ENCODE measurements at regions not wholly inside any gene's neighbourhood (a gene's known extent, or its start where the extent isn't known, plus 50 kb on each side); places are given as distances from the start of the nearest gene placed in this dataset.
"Not testable (repeated sequence)": the region's sequence is repeated elsewhere in the genome, so short reads cannot be mapped to it uniquely, and the experiment has no call there.

GRCh38 chr5:125912028-125912427 lies 511.2 kb upstream of the GRAMD2B start:
- no peak for DNase-seq (ENCODE audit: low read depth in 3 of 3)

- no peak for DNase-seq (ENCODE audit: low read depth in 3 of 3)
These were observed 510.0 kb upstream of the GRAMD2B start for GRCh38 chr5:125913200-125913599.

GRCh38 chr5:125914471-125914870 lies 508.7 kb upstream of the GRAMD2B start:
- no peak for DNase-seq (ENCODE audit: low read depth in 3 of 3)

DNA sequence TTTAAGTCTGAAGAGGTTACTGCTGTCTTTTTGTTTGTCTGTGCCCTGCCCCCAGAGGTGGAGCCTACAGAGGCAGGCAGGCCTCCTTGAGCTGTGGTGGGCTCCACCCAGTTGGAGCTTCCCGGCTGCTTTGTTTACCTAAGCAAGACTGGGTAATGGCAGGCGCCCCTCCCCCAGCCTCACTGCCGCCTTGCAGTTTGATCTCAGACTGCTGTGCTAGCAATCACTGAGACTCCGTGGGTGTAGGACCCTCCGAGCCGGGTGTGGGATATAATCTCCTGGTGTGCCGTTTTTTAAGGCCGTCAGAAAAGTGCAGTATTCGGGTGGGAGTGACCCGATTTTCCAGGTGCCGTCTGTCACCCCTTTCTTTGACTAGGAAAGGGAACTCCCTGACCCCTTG lies 499.3 kb upstream of the GRAMD2B start:
- not testable (repeated sequence) for DNase-seq (ENCODE audit: low read depth in 3 of 3)

DNA sequence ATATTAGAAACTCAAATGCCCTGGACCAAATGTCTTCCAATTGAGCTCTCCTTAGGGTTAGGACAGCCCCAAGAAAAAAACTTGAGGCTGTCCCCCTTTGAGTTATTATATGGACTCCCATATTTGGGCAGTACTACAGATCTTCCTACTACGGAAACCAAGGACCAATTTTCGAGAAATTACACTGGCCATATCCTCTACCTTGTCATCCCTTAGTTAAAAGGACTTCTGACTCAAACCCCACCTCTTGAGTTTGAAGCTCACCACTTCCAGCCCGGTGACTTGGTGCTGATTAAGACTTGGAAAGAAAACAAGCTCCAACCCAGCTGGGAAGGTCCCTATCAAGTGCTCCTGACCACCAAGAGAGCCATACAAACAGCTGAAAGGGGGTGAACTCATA lies 497.0 kb upstream of the GRAMD2B start:
- no peak for DNase-seq (ENCODE audit: low read depth in 3 of 3)

DNA sequence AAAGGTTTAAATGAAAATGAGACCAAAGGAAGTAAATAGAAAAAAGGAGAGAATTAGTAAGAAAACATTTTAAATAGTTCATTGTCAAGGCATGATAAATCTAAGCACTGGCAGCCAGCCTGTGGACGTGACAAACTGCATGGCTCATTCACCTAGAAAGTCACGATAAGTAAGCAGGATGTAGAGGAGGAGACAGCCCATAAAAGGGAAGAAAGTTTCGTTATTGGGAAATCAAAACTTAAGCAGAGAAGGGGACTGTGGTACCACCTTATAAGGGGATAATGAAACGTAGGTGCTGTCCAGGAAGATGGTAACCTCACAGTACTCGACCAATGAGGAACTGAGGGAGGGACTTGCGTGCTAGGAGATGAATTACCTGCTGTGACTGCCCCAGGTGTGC lies 494.5 kb upstream of the GRAMD2B start:
- no peak for DNase-seq (ENCODE audit: low read depth in 3 of 3)

DNA sequence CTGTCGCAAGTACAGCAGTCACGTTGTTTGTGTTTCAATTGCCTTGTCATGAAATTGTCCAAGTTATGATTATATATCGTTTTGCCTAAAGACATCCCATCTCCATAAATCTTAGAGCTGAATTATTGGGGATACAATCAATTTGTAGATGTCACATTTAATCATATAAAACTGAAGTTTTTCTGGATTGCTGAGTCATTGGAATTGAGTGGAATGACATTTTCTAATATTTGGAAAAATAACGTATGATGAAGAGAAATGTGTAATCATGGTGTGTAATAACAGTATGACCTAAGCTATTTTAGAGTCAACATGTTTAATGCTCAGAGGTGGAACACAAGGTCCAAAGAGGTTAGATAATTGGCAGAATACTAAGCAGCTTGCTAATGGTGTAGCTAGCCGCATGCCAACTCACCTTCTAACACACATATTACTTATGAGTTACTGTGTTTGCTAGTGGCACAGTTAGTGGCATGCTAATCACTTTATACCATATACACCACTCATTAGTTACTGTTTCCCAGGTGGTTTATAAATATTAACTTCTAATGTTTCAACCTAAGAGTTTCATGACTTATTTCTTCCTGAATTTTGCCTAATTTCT lies 473.1 kb upstream of the GRAMD2B start:
- no peak for DNase-seq (ENCODE audit: low read depth in 3 of 3)

DNA sequence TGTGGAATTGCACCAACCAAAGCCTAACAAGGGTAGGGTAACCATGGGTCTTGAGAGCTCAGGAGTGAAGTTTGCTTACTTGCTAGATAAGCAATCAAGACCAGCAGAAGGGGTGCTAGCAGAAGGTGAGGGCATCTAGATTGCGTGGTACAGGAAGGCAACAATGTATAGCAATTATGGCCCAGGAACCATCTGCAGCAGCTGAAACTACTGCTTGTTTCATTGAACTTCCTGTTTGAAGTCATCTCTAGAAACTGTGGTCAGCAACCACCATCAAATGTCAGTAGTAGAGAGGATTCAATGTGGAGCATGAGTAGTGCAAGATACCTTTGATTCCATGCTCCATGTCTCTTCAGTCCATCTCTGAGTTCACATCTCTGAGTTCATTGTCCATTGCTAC lies 462.1 kb upstream of the GRAMD2B start:
- no peak for DNase-seq (ENCODE audit: low read depth in 3 of 3)

DNA sequence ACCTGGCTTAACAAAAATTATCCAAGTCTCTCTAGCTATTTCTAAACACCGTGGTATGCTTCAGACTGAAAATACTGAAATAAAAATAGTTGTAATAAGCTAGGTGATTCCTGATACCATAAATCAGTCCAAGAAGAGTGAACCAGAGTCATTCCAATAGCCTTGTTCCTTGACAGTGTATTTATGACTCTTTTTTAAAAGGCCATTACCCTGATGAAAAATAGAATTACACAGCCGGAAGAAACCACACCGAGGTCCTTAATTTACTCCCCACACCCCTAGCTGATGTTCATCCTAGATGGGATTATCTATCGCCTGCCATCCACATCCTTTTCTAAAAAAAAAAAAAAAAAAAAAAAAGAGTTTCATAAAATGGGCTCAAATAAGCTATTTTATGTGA lies 457.6 kb upstream of the GRAMD2B start:
- no peak for DNase-seq (ENCODE audit: low read depth in 3 of 3)

GRCh38 chr5:125967576-125967975 lies 455.6 kb upstream of the GRAMD2B start:
- DNase-seq (ENCODE audit: low read depth in 3 of 3) = no peak

- DNase-seq (ENCODE audit: low read depth in 3 of 3) = no peak
These were observed 454.0 kb upstream of the GRAMD2B start for GRCh38 chr5:125969011-125969813.

DNA sequence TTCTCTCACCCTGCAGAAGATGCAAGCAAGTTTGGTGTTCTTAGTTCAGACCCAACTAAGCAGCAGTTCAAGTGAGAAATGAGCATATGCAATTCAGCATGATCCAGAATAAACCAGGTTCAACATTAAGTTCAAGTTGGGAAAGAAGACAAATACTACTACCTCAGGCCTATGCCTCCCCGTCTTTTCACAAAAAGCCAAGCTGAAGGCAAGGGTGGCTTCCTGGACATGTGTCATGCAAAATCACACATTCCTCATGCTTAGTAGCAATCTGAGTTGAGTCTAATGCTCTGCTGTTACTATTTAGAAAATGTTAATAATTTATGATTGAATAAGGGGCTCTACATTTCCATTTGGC lies 453.4 kb upstream of the GRAMD2B start:
- DNase-seq (ENCODE audit: low read depth in 3 of 3) = no peak

- DNase-seq (ENCODE audit: low read depth in 3 of 3) = no peak
These were observed 452.4 kb upstream of the GRAMD2B start for GRCh38 chr5:125970631-125971307.

DNA sequence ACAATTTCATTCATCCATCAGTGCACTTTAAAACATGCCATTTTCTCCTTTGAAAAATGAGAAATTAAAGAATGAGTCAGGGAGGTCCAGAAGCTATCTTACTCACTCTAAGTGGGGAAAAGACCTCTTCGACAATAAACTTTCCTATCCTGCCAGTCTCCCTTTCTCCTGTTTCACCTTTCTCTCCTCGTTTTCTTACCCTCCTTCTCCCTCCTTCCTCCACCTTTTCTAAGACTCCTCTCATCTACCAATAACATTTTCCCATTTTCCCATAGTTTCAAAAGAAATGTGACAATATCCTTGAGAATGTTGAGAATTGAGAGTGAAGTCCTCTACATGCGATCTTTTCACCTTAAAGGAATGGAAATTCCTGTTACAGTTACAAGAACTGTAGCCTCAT lies 450.5 kb upstream of the GRAMD2B start:
- DNase-seq (ENCODE audit: low read depth in 3 of 3) = no peak

GRCh38 chr5:125974679-125975078 lies 448.5 kb upstream of the GRAMD2B start:
- no peak for DNase-seq (ENCODE audit: low read depth in 3 of 3)

GRCh38 chr5:125976421-125977000 lies 446.7 kb upstream of the GRAMD2B start:
- no peak for DNase-seq (ENCODE audit: low read depth in 3 of 3)

DNA sequence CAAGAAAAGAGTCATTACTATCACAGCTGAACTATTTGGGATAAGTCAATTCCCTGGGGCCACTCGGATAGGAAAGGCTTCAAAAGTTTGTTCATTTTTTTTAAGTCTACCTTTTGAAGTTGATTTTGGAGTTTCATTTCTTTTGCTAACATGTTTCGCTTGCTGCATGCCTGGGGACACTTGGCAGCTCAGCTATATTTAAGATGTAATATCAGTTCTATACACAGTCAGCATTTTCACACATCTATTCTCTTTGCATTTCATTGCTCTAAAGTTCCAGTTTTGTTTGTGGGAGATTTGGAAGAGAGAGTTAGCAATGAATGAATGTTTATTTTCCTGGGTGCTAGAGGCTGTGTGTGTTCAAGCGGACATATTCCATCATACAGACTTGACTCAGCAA lies 445.2 kb upstream of the GRAMD2B start:
- no peak for DNase-seq (ENCODE audit: low read depth in 3 of 3)

DNA sequence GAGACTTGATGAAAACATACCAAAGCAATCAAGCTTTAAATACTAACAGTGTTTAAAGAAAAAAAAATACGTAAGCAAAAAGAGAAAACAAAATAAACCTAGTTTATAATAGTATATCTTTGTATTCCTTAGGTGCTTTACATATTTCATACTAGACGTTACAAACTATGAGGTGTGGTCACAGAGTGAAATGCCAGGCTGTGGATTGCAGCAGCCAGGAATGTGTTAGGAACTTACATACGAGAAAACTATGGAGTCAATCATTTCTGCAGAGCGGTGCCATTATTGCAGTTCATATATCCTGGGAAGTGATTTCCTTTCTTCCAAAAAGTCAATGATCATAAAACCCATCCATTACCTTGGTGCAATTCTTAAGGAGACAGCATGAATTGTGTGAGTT lies 443.6 kb upstream of the GRAMD2B start:
- no peak for DNase-seq (ENCODE audit: low read depth in 3 of 3)

DNA sequence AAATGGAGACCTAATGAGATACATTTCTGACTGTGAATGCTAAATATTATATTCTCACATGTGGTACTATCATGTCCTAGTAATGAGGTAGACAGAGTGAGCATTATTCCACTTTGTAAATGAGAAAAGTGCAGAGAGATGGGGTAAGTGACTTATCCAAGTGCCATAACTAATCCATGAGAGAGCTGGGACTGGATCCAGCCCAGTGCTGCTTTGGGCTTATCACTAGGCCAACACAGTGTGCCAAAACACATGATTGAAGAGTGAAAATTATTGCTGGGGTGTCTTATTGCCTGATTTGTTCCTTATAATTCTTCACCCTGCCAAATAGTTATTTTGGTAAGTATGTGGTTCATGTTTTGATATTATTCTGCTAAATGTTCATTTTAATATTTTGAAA lies 442.2 kb upstream of the GRAMD2B start:
- DNase-seq (ENCODE audit: low read depth in 3 of 3) = no peak

- DNase-seq (ENCODE audit: low read depth in 3 of 3) = no peak
These were observed 435.4 kb upstream of the GRAMD2B start for GRCh38 chr5:125987677-125988255.

- no peak for DNase-seq (ENCODE audit: low read depth in 3 of 3)
These were observed 431.2 kb upstream of the GRAMD2B start for GRCh38 chr5:125992050-125992449.

- DNase-seq (ENCODE audit: low read depth in 3 of 3) = not testable (repeated sequence)
These were observed 423.8 kb upstream of the GRAMD2B start for GRCh38 chr5:125999271-126000030.

All from stimulated activated CD4-positive, alpha-beta T cell treated with anti-CD3 and anti-CD28 coated beads, TNF-alpha, amount 100 ng/mL, for 4 hours (primary cell).